ENCODE measurements at regions not wholly inside any gene's neighbourhood (a gene's known extent, or its start where the extent isn't known, plus 50 kb on each side); places are given as distances from the start of the nearest gene placed in this dataset.
A peak's percentile ranks its signal among the peaks of the same experiment; 100 is the strongest.

- peak; percentile 0 for DNase-seq
Observed at GRCh38 chr6:144855812-144856531, 570.8 kb downstream of the UTRN start.

DNA sequence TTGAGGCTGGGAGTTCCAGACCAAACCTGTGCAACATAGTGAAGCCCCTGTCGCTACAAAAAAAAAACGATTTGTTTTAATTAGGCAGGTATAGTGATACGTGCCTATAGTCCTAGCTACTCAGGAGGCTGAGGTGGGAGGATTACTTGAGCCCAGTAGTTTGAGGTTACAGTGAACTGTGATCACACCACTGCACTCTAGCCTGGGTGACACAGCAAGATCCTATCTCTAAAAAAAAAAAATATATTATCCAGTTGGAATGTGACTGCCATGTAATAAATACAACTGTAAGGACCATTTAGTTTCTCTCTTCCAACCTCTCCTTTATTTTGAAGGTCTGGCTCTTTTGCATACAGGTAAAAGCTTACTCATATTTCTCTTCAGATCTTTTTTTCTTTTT lies 571.5 kb downstream of the UTRN start:
- no peak for DNase-seq

DNA sequence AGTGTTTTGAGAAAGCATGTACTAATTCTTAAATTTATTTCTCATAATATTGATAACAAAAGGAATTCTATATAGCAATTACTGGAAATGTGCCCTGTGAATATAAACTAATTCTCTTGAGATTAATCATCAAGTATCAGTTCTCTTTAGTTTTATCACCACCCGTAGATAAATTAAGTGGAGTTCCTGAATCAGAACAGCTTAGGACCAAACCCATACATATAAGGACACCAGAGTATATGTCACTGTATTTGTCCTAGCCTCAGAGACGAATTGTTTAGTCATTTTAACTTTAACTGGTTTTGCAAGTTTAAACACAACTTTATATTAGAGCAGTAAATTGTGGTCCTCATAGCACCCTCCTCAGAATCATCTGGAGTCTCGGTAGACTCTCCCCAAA lies 572.0 kb downstream of the UTRN start:
- DNase-seq, result no peak

GRCh38 chr6:144862769-144863168 lies 577.6 kb downstream of the UTRN start:
- no peak for DNase-seq

GRCh38 chr6:144867761-144868160 lies 582.6 kb downstream of the UTRN start:
- no peak for DNase-seq

DNA sequence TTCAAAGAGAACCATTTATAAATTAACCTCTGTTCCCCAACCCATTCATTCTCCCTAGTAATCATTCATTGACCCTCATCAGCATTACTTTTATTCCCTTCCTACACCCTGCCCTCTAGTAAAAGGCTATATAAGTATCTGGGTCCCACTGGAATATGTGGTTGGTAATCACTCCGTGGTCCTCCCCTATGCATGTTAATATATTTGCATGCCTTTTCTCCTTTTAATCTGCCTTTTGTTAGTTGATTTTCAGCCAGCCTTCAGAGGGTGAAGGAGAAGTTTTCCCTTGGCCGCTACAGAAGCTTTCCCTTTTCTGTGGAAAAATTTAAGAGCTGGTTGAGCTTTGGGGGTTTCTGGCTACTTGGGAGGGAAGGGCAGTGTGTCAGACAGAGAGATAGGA lies 585.6 kb downstream of the UTRN start:
- DNase-seq, result no peak

DNA sequence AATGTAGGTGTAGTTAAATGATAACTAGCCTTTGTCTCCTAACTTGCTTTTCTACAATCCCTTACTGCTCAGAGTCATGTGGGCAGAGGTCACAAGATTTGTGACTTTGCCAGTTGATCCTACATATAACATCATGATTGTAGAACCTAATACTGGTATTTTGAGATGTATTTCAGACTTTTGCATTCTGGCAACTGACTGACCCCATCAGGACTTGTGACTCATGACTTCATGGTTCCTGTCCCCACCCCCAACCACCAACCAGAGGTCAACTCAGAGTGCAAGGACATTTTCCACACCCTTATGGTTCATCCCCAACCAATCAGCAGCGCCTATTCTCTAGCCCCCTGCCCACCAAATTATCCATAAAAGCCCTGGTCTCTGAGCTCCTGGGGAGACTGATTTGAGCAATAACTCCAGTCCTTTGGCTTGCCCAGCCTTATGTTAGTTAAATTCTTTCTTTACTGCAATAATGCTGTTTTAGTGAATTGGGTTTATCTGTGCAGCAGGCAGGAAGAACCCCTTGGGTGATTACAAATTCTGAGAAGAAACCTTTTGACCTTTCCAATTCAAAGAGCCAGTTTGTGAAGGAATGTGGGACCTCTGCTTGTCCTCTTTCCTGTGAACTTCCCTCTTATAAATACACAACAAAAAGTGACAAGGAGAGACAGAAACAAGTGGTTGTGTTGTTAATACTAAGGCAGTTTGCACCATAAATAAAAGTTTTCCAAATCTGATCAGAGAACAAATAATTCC lies 588.7 kb downstream of the UTRN start:
- no peak for DNase-seq

DNA sequence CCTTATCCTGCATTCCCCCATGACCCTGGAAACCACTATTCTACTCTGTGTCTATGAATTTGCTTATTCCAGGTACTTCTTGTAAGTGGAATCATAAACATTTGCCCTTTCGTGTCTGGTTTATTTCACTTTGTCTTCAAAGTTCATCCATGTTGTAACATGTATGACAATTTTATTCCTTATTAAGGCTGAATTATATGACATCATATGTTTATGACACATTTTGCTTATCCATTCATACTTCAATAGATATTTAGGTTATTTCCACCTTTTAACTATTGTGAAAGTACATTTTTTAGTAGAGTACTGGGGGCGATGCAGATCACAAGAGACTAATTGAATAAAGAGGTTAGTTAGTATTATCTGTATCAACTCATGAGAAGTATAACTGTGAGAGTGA lies 591.6 kb downstream of the UTRN start:
- DNase-seq, result no peak

GRCh38 chr6:144877118-144877517 lies 592.0 kb downstream of the UTRN start:
- DNase-seq, result no peak

DNA sequence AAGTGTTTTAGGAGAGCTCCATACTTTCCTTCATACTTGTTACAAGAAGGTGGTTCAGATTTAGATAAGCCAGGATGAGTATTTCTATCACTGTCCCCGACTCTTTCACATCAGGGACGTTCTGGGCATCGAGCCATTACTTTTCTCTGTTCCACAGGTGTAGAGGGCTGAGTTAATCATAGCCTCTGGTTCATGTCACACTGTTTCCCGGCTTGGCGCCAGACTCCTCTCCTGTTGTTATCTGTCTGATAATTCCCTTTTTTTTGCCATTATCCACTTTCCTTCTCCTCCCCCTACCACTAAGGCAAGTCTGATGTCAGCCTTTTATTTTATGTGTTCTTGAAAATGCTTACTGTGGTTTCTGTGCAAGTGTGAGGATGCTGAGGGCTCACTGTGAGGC lies 593.4 kb downstream of the UTRN start:
- no peak for DNase-seq

DNA sequence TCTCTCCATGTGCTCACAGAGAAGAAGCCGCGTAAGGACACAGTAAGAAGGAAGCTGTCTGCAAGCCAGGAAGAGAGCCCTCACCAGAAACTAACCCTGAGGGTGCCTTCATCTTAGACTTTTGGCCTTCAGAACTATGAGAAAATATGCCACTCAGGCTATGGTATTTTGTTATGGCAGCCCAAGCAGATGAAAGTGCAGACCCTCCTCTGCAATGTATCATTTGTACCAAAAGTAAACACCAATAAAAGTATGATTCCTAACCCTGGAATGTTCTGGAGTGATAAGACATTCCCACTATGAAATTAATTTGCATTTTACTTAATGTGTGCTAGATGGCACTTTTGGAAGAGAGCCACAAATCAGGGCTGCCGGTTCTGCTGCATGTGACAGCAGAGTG lies 594.3 kb downstream of the UTRN start:
- DNase-seq, result no peak

- DNase-seq, result no peak
Observed at GRCh38 chr6:144882425-144882824, 597.3 kb downstream of the UTRN start.

GRCh38 chr6:144883915-144884314 lies 598.8 kb downstream of the UTRN start:
- no peak for DNase-seq

DNA sequence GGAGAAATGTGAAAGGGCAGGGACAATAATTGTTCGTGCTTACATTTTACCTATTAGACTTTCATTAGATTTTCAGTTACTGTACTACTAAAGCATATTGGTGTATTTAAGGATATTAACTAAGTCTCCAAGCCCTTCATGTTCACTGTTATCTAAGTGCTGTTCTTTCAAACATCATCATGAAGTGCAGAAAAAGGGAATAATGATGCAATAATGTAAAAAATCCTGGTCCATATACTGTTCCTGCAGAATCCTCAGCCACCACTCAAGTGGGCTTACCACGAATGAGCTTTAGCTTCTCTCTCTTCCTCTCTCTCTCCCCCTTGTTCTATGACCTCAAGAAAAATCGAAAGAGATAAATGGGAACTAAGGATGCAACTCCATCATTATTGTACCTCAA lies 600.7 kb downstream of the UTRN start:
- no peak for DNase-seq

- no peak for DNase-seq
Observed at GRCh38 chr6:144886682-144887081, 601.5 kb downstream of the UTRN start.

- no peak for DNase-seq
Observed at GRCh38 chr6:144888621-144889020, 603.5 kb downstream of the UTRN start.

DNA sequence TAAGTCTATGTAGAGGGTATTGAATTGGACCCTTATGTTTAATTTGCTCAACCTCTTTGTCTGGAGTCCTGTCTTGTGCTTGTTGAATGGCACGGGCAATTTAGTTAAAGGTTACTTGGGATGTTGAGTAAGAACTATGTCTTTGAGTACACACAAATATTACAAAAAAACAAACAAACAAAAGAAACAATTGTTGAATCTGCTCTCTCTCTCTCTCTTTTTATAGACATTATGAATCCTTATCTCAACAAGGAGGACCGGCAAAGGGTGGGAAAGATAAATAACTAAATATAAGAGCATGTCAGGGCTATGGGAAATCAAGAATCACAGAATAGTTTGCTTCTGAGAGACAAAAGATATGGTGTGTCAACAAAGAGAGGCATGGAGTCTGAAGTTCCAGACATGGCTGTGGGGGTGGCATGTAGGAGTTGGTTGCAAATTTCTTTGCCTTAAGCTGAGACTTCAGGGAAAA lies 608.6 kb downstream of the UTRN start:
- DNase-seq, result no peak

DNA sequence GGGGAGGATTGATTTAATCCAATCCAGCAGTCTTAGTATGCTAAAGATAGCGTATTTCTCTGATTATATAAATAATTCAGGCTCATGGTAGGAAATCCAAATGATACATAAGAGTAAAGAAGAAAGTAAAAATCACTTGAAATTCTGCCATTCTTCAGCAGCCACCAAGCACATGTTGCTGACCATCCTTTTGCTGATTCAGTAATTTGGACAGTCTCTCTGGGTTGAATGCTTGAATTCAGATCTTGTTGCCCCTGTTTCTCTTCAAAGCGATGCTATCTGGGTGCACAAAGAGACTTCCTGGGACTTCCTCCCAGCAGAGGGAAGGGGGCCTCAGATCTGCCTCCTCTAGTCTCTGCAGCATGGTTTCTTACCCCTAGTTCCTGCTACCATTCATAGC lies 609.1 kb downstream of the UTRN start:
- no peak for DNase-seq

DNA sequence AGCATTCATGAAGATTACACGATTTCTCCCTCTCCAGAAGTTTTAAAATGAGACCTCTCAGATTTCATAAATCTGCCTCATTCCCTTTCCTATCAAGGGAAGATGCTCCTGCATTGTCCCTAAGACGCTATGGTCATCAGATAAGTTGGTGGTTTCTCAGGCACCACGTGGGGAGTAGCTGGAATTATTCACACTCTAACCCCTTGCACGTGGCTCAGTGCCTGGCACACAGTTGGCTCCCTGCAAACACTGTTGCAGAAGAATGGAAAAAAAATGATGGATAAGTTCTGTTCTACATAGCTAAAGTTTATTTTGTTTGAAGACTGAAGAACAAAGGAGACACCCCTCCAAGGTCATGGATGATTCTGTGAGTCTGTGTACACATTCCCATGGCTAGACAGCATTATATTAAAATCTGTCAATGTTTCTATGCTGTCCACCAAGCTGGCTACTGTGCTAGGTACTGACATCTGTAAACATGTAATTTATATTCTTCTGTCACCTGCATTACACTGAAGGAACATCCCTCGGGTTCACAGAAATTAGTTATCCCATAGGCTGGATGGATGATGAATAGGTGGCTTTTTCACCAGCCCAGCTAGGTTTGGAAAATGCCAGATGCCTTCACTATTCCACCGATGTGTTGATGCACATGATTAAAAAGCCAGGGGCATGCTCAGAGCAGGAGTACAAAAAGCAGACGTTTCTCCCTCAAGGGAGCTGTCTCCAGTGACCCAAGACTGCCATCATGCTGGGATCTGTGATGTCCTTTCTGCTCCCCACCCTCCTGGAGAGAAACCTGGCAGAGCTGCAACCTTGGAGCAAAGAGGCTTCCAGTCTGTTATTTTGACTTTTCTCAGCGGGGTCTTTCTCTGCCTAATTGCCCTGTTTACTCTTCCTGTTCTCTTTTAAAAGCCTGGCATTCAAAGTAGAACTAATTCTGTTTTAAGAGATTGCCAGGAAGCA lies 610.5 kb downstream of the UTRN start:
- DNase-seq, result no peak

- DNase-seq, result no peak
Observed at GRCh38 chr6:144896289-144896688, 611.2 kb downstream of the UTRN start.

GRCh38 chr6:144896871-144897270 lies 611.7 kb downstream of the UTRN start:
- DNase-seq, result no peak

DNA sequence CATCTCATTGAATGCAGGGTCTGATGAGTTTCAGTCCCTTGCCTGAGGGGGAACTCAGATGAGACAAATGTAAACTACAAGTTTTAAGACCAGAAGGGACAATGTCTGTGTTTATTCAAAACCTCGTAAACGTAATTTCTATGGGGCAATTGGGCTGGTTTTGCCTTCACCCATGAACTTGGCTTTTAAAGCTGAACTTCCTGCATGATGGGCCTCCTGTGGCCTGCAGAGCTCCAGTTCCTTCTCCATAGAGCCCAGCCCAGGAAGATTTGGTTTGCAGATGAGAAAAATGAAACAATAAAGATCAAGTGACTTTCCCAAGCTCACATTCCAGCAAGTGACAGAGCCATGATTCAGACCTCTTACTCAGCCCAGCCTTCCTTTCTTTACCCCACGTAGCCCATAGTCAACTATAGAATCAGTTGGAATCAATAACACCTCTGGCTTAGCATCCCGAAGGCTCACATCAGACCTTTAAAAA lies 612.3 kb downstream of the UTRN start:
- DNase-seq, result no peak

DNA sequence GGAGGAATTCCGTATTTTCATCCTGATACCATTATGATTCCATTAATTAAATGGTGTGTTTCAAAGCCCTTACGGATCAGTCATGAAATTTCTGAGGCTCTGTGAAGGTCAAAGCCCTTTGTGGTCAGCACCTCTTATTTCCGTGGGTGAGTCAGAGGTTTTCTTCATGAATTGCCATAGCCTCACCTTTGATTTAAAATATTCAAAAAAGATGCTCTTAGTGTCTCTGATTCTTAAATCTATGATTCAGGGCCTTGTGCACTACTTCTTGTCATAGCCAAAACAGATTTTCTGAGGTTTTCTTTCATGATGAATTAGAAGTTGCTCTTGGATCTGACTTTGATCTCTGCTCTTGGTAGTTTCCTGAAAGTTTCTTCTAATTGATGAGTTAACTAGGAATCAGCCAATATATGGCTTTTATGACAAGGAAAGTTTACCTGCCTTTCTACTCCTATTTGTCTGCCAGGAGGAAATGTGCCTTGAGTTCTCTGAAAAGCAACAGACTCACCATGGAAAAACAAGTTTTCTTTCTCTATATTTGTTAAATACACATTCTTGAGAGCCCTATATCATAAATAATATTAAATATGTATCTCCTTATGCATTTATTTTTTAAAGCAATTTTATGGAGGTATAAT lies 613.0 kb downstream of the UTRN start:
- no peak for DNase-seq
